WTC11 (cell line): ENCODE measurements at regions not wholly inside any gene's neighbourhood (a gene's known extent, or its start where the extent isn't known, plus 50 kb on each side); places are given as distances from the start of the nearest gene placed in this dataset.

Experiments
- ATAC-seq: fragments of 200-7000 bp; cut with Tn5 transposase; 2 replicates; pipeline ENCODE4 v1.10.0; 2021; ENCODE audit warnings: mild to moderate bottlenecking, moderate library complexity
- CTCF ChIA-PET: fragments of 300-600 bp; sonication (Branson Sonifier 250); formaldehyde crosslinking; loops from one replicate; lab custom pipeline; 2021; ENCODE audit warnings: antibody characterized with exemption; lab: Charles Lee
- POLR2A ChIA-PET: fragments of 350-600 bp; sonication (Branson Sonifier 250); formaldehyde crosslinking; loops from one replicate; lab custom pipeline; 2021; ENCODE audit warnings: antibody characterized with exemption; lab: Charles Lee
- DNase-seq: peaks from one replicate; pipeline ENCODE4 v3.0.0; 2021; ENCODE audit warnings: low spot score
- H3K27ac Mint-ChIP-seq: 2 replicates; pipeline ENCODE4 v1.8.0; 2021; ENCODE audit warnings: mixed read lengths
- H3K27me3 Mint-ChIP-seq: 2 replicates; pipeline ENCODE4 v1.8.0; 2021; ENCODE audit warnings: low read depth, mild to moderate bottlenecking, moderate library complexity, mixed read lengths
- H3K36me3 Mint-ChIP-seq: 2 replicates; pipeline ENCODE4 v1.8.0; 2021; ENCODE audit warnings: mixed read lengths
- H3K4me1 Mint-ChIP-seq: 2 replicates; pipeline ENCODE4 v1.8.0; 2022; ENCODE audit warnings: mixed read lengths
- H3K4me3 Mint-ChIP-seq: 2 replicates; pipeline ENCODE4 v1.8.0; 2021; ENCODE audit warnings: mild to moderate bottlenecking, moderate library complexity, mixed read lengths
- H3K9me3 Mint-ChIP-seq: 2 replicates; pipeline ENCODE4 v1.8.0; 2021; ENCODE audit warnings: mixed read lengths
- CBFB ChIP-seq: sonication (generic); formaldehyde crosslinking; IDR thresholded peaks from 2 replicates; pipeline ENCODE4 v1.8.1; 2022; ENCODE audit warnings: mild to moderate bottlenecking, low read depth, missing genetic modification reagents
- CDX4 ChIP-seq: fragments of 250-450 bp; sonication (Bioruptor Pico); IDR thresholded peaks from 2 replicates; pipeline ENCODE4 v1.9.0; 2021; ENCODE audit warnings: moderate library complexity, mild to moderate bottlenecking, inconsistent platforms, borderline replicate concordance
- E2F5 ChIP-seq: sonication (generic); formaldehyde crosslinking; IDR thresholded peaks from 2 replicates; pipeline ENCODE4 v1.8.1; 2022; ENCODE audit warnings: mild to moderate bottlenecking, moderate library complexity, missing genetic modification reagents
- ELF4 ChIP-seq: sonication (generic); formaldehyde crosslinking; IDR thresholded peaks from 2 replicates; pipeline ENCODE4 v1.8.1; 2022; ENCODE audit warnings: low read depth, mild to moderate bottlenecking, moderate library complexity, missing genetic modification reagents
- EMX1 ChIP-seq: fragments of 250-450 bp; sonication (Bioruptor Pico); IDR thresholded peaks from 2 replicates; pipeline ENCODE4 v1.8.0; 2021; ENCODE audit warnings: mild to moderate bottlenecking
- ERG ChIP-seq: fragments of 250-450 bp; sonication (Bioruptor Pico); IDR thresholded peaks from 2 replicates; pipeline ENCODE4 v1.8.0; 2021; ENCODE audit warnings: mild to moderate bottlenecking
- IRF2 ChIP-seq: sonication (generic); formaldehyde crosslinking; IDR thresholded peaks from 2 replicates; pipeline ENCODE4 v1.8.0; 2022; ENCODE audit warnings: low read depth, missing genetic modification reagents, borderline replicate concordance
- NR1H2 ChIP-seq: sonication (generic); formaldehyde crosslinking; IDR thresholded peaks from 2 replicates; pipeline ENCODE4 v1.9.0; 2021; ENCODE audit warnings: mild to moderate bottlenecking, moderate library complexity, missing genetic modification reagents
- OVOL2 ChIP-seq: fragments of 250-450 bp; sonication (Bioruptor Pico); IDR thresholded peaks from 2 replicates; pipeline ENCODE4 v1.9.0; 2021; ENCODE audit warnings: mild to moderate bottlenecking, borderline replicate concordance
- PRDM15 ChIP-seq: sonication (generic); formaldehyde crosslinking; IDR thresholded peaks from 2 replicates; pipeline ENCODE4 v1.8.0; 2022; ENCODE audit warnings: missing genetic modification reagents
- RELA ChIP-seq: sonication (generic); formaldehyde crosslinking; IDR thresholded peaks from 2 replicates; pipeline ENCODE4 v1.8.1; 2022; ENCODE audit warnings: missing genetic modification reagents, mild to moderate bottlenecking, borderline replicate concordance
- SMAD4 ChIP-seq: sonication (generic); formaldehyde crosslinking; IDR thresholded peaks from 2 replicates; pipeline ENCODE4 v1.8.0; 2022; ENCODE audit warnings: mild to moderate bottlenecking, missing genetic modification reagents
- SOX15 ChIP-seq: fragments of 250-450 bp; sonication (Bioruptor Pico); IDR thresholded peaks from 2 replicates; pipeline ENCODE4 v1.9.0; 2021; ENCODE audit warnings: mild to moderate bottlenecking
- TEAD1 ChIP-seq: sonication (generic); formaldehyde crosslinking; IDR thresholded peaks from 2 replicates; pipeline ENCODE4 v1.8.0; 2022; ENCODE audit warnings: mild to moderate bottlenecking, missing genetic modification reagents
- ZNF219 ChIP-seq: sonication (generic); formaldehyde crosslinking; IDR thresholded peaks from 2 replicates; pipeline ENCODE4 v1.8.0; 2023; ENCODE audit warnings: missing genetic modification reagents, mild to moderate bottlenecking, borderline replicate concordance
- ZNF396 ChIP-seq: fragments of 250-450 bp; sonication (Bioruptor Pico); IDR thresholded peaks from 2 replicates; pipeline ENCODE4 v1.8.0; 2021; ENCODE audit warnings: mild to moderate bottlenecking, moderate library complexity, borderline replicate concordance
- ZNF423 ChIP-seq: fragments of 250-450 bp; sonication (Bioruptor Pico); IDR thresholded peaks from 2 replicates; pipeline ENCODE4 v2.1.2; 2022; ENCODE audit warnings: mild to moderate bottlenecking, moderate library complexity
- TF ChIP-seq, protein P1 (sequence below): sonication (generic); formaldehyde crosslinking; IDR thresholded peaks from 2 replicates; pipeline ENCODE4 v1.8.1; 2022; ENCODE audit warnings: mild to moderate bottlenecking, missing genetic modification reagents, moderate library complexity, borderline replicate concordance
- TF ChIP-seq, protein P2 (sequence below): fragments of 250-450 bp; sonication (Bioruptor Pico); IDR thresholded peaks from 2 replicates; pipeline ENCODE4 v1.9.0; 2021; ENCODE audit warnings: mild to moderate bottlenecking
- TF ChIP-seq, protein P3 (sequence below): fragments of 200-600 bp; IDR thresholded peaks from 2 replicates; pipeline ENCODE4 v1.8.0; 2022; ENCODE audit warnings: antibody characterized with exemption
- TF ChIP-seq, protein P4 (sequence below): sonication (generic); formaldehyde crosslinking; IDR thresholded peaks from 2 replicates; pipeline ENCODE4 v1.8.0; 2022; ENCODE audit warnings: mild to moderate bottlenecking, missing genetic modification reagents

DNA sequence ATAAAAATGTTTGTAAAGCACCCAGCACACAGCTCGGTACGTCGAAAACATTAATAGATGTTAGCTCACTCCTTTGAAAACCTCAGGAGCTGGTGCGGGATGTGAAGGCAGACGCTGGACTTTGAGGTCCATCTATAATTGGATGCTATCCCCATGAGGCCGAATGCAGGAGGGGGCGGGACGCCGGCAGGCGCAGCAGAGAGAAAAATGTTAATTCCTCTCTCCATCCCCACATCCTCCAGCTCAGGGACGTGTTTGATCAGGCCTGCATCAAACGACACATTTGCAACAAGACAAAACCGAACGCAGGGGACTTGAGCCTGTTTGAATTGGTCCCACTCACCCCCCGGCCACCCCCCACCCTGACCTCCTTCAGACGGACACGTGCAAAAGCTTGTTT is 231.0 kb downstream of the RBM19 start (continued):
- TF ChIP-seq ERG (CRISPR knock-in tag): no peak
- TF ChIP-seq OVOL2 (CRISPR knock-in tag): no peak
- TF ChIP-seq, all 79 proteins: peak for 0

DNA sequence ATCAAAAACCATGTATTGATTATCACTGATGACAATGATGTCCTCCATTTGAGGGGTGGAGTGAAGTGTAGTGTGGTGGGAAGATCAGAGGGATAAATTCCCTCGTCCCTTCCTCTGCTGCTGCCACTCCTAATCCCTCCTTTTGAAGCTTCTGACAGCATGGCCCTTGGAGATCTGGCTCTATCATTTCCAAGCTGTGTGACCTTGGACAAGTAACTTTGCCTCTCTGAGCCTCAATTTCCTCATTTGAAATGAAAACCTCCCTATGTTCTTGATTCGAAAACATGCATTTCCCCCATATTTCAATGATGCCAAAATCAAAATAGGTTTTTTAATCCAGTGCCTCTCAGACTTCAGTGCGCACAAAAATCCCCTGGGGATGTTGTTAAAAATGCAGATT is 231.6 kb downstream of the RBM19 start:
- ATAC-seq (no peak), DNase-seq (no peak)
- Mint-ChIP-seq H3K27me3 (peaks cover 12% of the 10 kb centered on the region), H3K9me3 (no peaks in the 10 kb centered on the region), H3K27ac (no peak overlapping the region), H3K36me3 (no peaks in the 10 kb centered on the region), H3K4me3 (no peak overlapping the region), H3K4me1 (peaks cover 10% of the 10 kb centered on the region)
- ChIA-PET POLR2A (no interaction called here), CTCF (interaction anchor here (0.9 to 2.5 kb wide), 4 partner anchors 32 to 309 kb away, joined by 3 to 8 read pairs (median 4); no protein-coding TSS in a partner anchor)
- no peak for TF ChIP-seq IRF2
- no peak for TF ChIP-seq TEAD1 (CRISPR knock-in tag)
- no peak for TF ChIP-seq SMAD4 (CRISPR knock-in tag)
- no peak for TF ChIP-seq SOX15
- TF ChIP-seq RELA: no peak
- TF ChIP-seq, protein P1, sequence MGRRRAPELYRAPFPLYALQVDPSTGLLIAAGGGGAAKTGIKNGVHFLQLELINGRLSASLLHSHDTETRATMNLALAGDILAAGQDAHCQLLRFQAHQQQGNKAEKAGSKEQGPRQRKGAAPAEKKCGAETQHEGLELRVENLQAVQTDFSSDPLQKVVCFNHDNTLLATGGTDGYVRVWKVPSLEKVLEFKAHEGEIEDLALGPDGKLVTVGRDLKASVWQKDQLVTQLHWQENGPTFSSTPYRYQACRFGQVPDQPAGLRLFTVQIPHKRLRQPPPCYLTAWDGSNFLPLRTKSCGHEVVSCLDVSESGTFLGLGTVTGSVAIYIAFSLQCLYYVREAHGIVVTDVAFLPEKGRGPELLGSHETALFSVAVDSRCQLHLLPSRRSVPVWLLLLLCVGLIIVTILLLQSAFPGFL (CRISPR knock-in tag): no peak
- no peak for TF ChIP-seq CBFB (CRISPR knock-in tag)
- no peak for TF ChIP-seq ZNF423 (CRISPR knock-in tag)
- no peak for TF ChIP-seq ZNF396 (CRISPR knock-in tag)
- TF ChIP-seq, protein P2, sequence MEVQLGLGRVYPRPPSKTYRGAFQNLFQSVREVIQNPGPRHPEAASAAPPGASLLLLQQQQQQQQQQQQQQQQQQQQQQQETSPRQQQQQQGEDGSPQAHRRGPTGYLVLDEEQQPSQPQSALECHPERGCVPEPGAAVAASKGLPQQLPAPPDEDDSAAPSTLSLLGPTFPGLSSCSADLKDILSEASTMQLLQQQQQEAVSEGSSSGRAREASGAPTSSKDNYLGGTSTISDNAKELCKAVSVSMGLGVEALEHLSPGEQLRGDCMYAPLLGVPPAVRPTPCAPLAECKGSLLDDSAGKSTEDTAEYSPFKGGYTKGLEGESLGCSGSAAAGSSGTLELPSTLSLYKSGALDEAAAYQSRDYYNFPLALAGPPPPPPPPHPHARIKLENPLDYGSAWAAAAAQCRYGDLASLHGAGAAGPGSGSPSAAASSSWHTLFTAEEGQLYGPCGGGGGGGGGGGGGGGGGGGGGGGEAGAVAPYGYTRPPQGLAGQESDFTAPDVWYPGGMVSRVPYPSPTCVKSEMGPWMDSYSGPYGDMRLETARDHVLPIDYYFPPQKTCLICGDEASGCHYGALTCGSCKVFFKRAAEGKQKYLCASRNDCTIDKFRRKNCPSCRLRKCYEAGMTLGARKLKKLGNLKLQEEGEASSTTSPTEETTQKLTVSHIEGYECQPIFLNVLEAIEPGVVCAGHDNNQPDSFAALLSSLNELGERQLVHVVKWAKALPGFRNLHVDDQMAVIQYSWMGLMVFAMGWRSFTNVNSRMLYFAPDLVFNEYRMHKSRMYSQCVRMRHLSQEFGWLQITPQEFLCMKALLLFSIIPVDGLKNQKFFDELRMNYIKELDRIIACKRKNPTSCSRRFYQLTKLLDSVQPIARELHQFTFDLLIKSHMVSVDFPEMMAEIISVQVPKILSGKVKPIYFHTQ (CRISPR knock-in tag): no peak
- no peak for TF ChIP-seq ZNF219
- TF ChIP-seq ELF4 (CRISPR knock-in tag): no peak

GRCh38 chr12:113732916-113733315 is 233.2 kb downstream of the RBM19 start:
- no peak for ATAC-seq
- no peak for TF ChIP-seq E2F5 (CRISPR knock-in tag)
- no peak for TF ChIP-seq EMX1 (CRISPR knock-in tag)
- TF ChIP-seq, protein P3, sequence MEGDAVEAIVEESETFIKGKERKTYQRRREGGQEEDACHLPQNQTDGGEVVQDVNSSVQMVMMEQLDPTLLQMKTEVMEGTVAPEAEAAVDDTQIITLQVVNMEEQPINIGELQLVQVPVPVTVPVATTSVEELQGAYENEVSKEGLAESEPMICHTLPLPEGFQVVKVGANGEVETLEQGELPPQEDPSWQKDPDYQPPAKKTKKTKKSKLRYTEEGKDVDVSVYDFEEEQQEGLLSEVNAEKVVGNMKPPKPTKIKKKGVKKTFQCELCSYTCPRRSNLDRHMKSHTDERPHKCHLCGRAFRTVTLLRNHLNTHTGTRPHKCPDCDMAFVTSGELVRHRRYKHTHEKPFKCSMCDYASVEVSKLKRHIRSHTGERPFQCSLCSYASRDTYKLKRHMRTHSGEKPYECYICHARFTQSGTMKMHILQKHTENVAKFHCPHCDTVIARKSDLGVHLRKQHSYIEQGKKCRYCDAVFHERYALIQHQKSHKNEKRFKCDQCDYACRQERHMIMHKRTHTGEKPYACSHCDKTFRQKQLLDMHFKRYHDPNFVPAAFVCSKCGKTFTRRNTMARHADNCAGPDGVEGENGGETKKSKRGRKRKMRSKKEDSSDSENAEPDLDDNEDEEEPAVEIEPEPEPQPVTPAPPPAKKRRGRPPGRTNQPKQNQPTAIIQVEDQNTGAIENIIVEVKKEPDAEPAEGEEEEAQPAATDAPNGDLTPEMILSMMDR: no peak
- no peak for TF ChIP-seq NR1H2
- no peak for TF ChIP-seq CBFB (CRISPR knock-in tag)
- TF ChIP-seq, protein P4, sequence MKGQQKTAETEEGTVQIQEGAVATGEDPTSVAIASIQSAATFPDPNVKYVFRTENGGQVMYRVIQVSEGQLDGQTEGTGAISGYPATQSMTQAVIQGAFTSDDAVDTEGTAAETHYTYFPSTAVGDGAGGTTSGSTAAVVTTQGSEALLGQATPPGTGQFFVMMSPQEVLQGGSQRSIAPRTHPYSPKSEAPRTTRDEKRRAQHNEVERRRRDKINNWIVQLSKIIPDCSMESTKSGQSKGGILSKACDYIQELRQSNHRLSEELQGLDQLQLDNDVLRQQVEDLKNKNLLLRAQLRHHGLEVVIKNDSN (CRISPR knock-in tag): no peak
- TF ChIP-seq CDX4 (CRISPR knock-in tag): no peak
- no peak for TF ChIP-seq PRDM15 (CRISPR knock-in tag)

More at GRCh38 chr12:113732916-113733315, 233.2 kb downstream of the RBM19 start:
- Mint-ChIP-seq H3K4me3 (no peak overlapping the region), H3K9me3 (no peaks in the 10 kb centered on the region), H3K4me1 (peaks cover 13% of the 10 kb centered on the region), H3K27me3 (peaks cover 5% of the 10 kb centered on the region; the same call in 1 of the 2 replicates), H3K27ac (no peak overlapping the region), H3K36me3 (no peaks in the 10 kb centered on the region)
- CTCF ChIA-PET: no interaction called here
- POLR2A ChIA-PET: no interaction called here
- no peak for DNase-seq
